SU-DHL-6 (cell line): ENCODE measurements at regions not wholly inside any gene's neighbourhood (a gene's known extent, or its start where the extent isn't known, plus 50 kb on each side); places are given as distances from the start of the nearest gene placed in this dataset.

Experiments used
- H2AFZ ChIP-seq: fragments of 200-600 bp; sonication (generic); 2 replicates; pipeline ENCODE4 v1.6.1; 2014; ENCODE audit warnings: low read depth, mild to moderate bottlenecking, moderate library complexity, mixed read lengths, antibody characterized with exemption, low read length; ENCODE audit not compliant: severe bottlenecking
- H3F3A ChIP-seq: fragments of 200-600 bp; shearing (Covaris generic); 2 replicates; pipeline ENCODE4 v1.6.0; 2016; ENCODE audit warnings: antibody characterized with exemption, mild to moderate bottlenecking; ENCODE audit not compliant: insufficient read depth
- H3K27ac ChIP-seq: fragments of 200-600 bp; sonication (generic); 2 replicates; pipeline ENCODE4 v1.5.1; 2016; ENCODE audit warnings: low read depth, mild to moderate bottlenecking, low read length, moderate library complexity, mixed read lengths
- H3K27me3 ChIP-seq: fragments of 200-600 bp; sonication (generic), shearing (Covaris generic); 2 replicates; pipeline ENCODE4 v1.6.0; 2014; ENCODE audit warnings: mild to moderate bottlenecking, low read length
- H3K36me3 ChIP-seq: fragments of 200-600 bp; sonication (generic); 2 replicates; pipeline ENCODE4 v1.6.1; 2014; ENCODE audit warnings: mild to moderate bottlenecking, low read length, mixed read lengths
- H3K4me2 ChIP-seq: fragments of 300-600, 200-600 bp; shearing (Covaris generic), sonication (generic); 2 replicates; pipeline ENCODE4 v1.6.0; 2014; ENCODE audit warnings: low read length, low read depth, mild to moderate bottlenecking; ENCODE audit not compliant: poor library complexity, severe bottlenecking
- H3K4me3 ChIP-seq: fragments of 200-600 bp; sonication (generic); 2 replicates; pipeline ENCODE4 v1.5.1; 2014; ENCODE audit warnings: antibody characterized with exemption, low read length, mild to moderate bottlenecking, mixed read lengths; ENCODE audit not compliant: insufficient read depth, poor library complexity, severe bottlenecking
- H3K79me2 ChIP-seq: fragments of 200-600 bp; sonication (generic); 2 replicates; pipeline ENCODE4 v1.6.1; 2014; ENCODE audit warnings: mild to moderate bottlenecking, low read length, moderate library complexity; ENCODE audit not compliant: insufficient read depth
- H3K9ac ChIP-seq: fragments of 200-600 bp; sonication (generic); 2 replicates; pipeline ENCODE4 v1.7.0; 2014; ENCODE audit warnings: mild to moderate bottlenecking, low read length
- H3K9me2 ChIP-seq: fragments of 200-600 bp; sonication (generic); replicated peaks from 2 replicates; pipeline ENCODE4 v1.6.1; 2014; ENCODE audit warnings: low read length; ENCODE audit not compliant: insufficient read depth
- H3K9me3 ChIP-seq: fragments of 200-600 bp; sonication (generic); 2 replicates; pipeline ENCODE4 v1.6.1; 2014; ENCODE audit warnings: low read length, mixed read lengths; ENCODE audit not compliant: insufficient read depth
- H4K20me1 ChIP-seq: fragments of 200-600 bp; sonication (generic); 2 replicates; pipeline ENCODE4 v1.6.1; 2014; ENCODE audit warnings: low read depth, mild to moderate bottlenecking, antibody characterized with exemption, low read length, moderate library complexity, mixed read lengths
- CTCF ChIP-seq: fragments of 200-600 bp; sonication (generic); IDR thresholded peaks from one replicate; pipeline ENCODE4 v1.5.1; 2017; ENCODE audit warnings: antibody characterized with exemption, mild to moderate bottlenecking, low read length, moderate library complexity; ENCODE audit not compliant: insufficient read depth, poor library complexity, severe bottlenecking
- EZH2phosphoT487 ChIP-seq: fragments of 200-600 bp; sonication (generic), shearing (Covaris generic); conservative IDR thresholded peaks from 2 replicates; pipeline ENCODE4 v1.6.1; 2018; ENCODE audit warnings: mild to moderate bottlenecking, antibody characterized with exemption, low read length, moderate library complexity, mixed read lengths

GRCh38 chr11:26014456-26015115 lies 317.3 kb upstream of the ANO3 start:
- H3F3A ChIP-seq, result no peaks in the 10 kb centered on the region
- no peaks in the 10 kb centered on the region for H3K9me2 ChIP-seq
- H4K20me1 ChIP-seq, result no peaks in the 10 kb centered on the region
- H3K79me2 ChIP-seq, result no peaks in the 10 kb centered on the region
- H3K9me3 ChIP-seq, result no peaks in the 10 kb centered on the region
- H3K27me3 ChIP-seq, result no peaks in the 10 kb centered on the region
- no peak overlapping the region for H3K27ac ChIP-seq
- no peak overlapping the region for H3K4me3 ChIP-seq
- H3K4me2 ChIP-seq, result no peak overlapping the region
- H3K9ac ChIP-seq, result no peak overlapping the region
- TF ChIP-seq CTCF, result no peak
- no peak for TF ChIP-seq EZH2phosphoT487
- 0 out of 2 replicates have a peak, but pooled peaks cover 5% of the 10 kb centered on the region for H3K36me3 ChIP-seq
- no peak overlapping the region for H2AFZ ChIP-seq

DNA sequence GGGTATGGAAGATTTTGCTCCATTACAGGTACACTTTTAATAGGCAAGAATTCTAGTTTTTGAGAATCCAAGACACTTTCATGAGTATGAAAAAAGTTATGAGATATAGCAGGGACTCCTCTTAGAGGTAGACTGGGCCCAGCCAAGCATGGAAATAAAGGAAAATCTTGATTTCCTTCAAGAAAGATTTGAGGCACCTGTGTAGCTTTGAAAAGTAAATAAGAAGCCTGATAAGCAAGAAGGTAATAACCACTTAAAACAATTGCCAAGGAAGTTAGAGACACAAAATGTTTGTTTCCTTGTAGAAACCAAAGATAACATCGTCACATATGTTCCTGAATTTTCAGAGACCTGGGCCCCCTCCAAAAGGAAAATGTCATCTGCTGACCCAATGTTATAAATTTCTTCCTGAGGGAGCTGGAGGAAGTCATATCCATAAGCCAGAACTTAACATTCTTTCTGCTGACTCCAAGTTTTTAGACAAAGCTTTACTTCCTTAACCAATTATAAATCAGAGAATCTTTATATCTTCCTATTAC lies 314.5 kb upstream of the ANO3 start:
- H4K20me1 ChIP-seq, result no peaks in the 10 kb centered on the region
- H3K36me3 ChIP-seq, result 0 out of 2 replicates have a peak, but pooled peaks cover 3% of the 10 kb centered on the region
- no peaks in the 10 kb centered on the region for H3K79me2 ChIP-seq
- no peaks in the 10 kb centered on the region for H3K27me3 ChIP-seq
- TF ChIP-seq CTCF (no peak), EZH2phosphoT487 (no peak)
- no peak overlapping the region for H3K27ac ChIP-seq
- no peak overlapping the region for H3K4me2 ChIP-seq
- no peak overlapping the region for H2AFZ ChIP-seq
- H3F3A ChIP-seq, result no peaks in the 10 kb centered on the region
- no peaks in the 10 kb centered on the region for H3K9me2 ChIP-seq
- H3K9ac ChIP-seq, result no peak overlapping the region
- no peak overlapping the region for H3K4me3 ChIP-seq
- H3K9me3 ChIP-seq, result no peaks in the 10 kb centered on the region

GRCh38 chr11:26017903-26018302 lies 314.0 kb upstream of the ANO3 start:
- Histone ChIP-seq H3K9me2 (no peaks in the 10 kb centered on the region), H3K9ac (no peak overlapping the region), H3K4me2 (no peak overlapping the region), H2AFZ (peak overlapping the region; percentile 3), H3K4me3 (no peak overlapping the region), H4K20me1 (no peaks in the 10 kb centered on the region), H3K79me2 (no peaks in the 10 kb centered on the region), H3K27ac (no peak overlapping the region), H3K27me3 (no peaks in the 10 kb centered on the region), H3K9me3 (no peaks in the 10 kb centered on the region), H3K36me3 (no peaks in the 10 kb centered on the region), H3F3A (no peaks in the 10 kb centered on the region)
- TF ChIP-seq CTCF (no peak), EZH2phosphoT487 (no peak)
